GM12891 (cell line): ENCODE measurements at regions not wholly inside any gene's neighbourhood (a gene's known extent, or its start where the extent isn't known, plus 50 kb on each side); places are given as distances from the start of the nearest gene placed in this dataset.
"Not testable (repeated sequence)": the region's sequence is repeated elsewhere in the genome, so short reads cannot be mapped to it uniquely, and the experiment has no call there.

Experiments used
- POLR2A ChIP-seq: IDR thresholded peaks from 2 replicates; pipeline ENCODE4 v1.6.1; 2011; ENCODE audit warnings: low read depth, low read length, control low read depth
- POLR2AphosphoS5 ChIP-seq: IDR thresholded peaks from 2 replicates; pipeline ENCODE4 v1.6.1; 2011; ENCODE audit warnings: low read depth, low read length, control low read depth
- POU2F2 ChIP-seq: IDR thresholded peaks from 2 replicates; pipeline ENCODE4 v1.6.1; 2011; ENCODE audit warnings: low read depth, mild to moderate bottlenecking, control low read depth, low read length, moderate library complexity
- SPI1 ChIP-seq: IDR thresholded peaks from 2 replicates; pipeline ENCODE4 v1.6.1; 2011; ENCODE audit warnings: low read depth, low read length, control low read depth
- TAF1 ChIP-seq: IDR thresholded peaks from 2 replicates; pipeline ENCODE4 v1.6.1; 2011; ENCODE audit warnings: low read depth, low read length, control low read depth

GRCh38 chr1:100602028-100602427, 64.1 kb downstream of the GPR88 start:
- TF ChIP-seq POLR2AphosphoS5, POLR2A, POU2F2, TAF1, SPI1: not testable (repeated sequence)
